ENCODE measurements at regions not wholly inside any gene's neighbourhood (a gene's known extent, or its start where the extent isn't known, plus 50 kb on each side); places are given as distances from the start of the nearest gene placed in this dataset.

GRCh38 chr10:7491230-7491629 is 80.4 kb upstream of the SFMBT2 start:
- CTCF ChIA-PET, result no interaction called here
- H3K36me3 ChIP-seq (replicated peaks in 1 of 2; ENCODE audit: control insufficient read depth in 1 of 2, insufficient read depth in 2 of 2, low read length in 1 of 2), result no peaks in the 10 kb centered on the region
- WGBS (ENCODE audit: low lambda C conversion rate), result 49% methylated on average over 8 of the region's 8 CpGs

GRCh38 chr10:7488418-7488829 is 77.6 kb upstream of the SFMBT2 start:
- Histone ChIP-seq H3K9ac (no peak overlapping the region), H3K9me2 (no peaks in the 10 kb centered on the region), H3K4me3 (ENCODE audit: low read depth in 2 of 2, low read length in 1 of 2) (no peak overlapping the region), H3K27ac (ENCODE audit: low read depth in 2 of 2, low read length in 1 of 2) (no peak overlapping the region), H3K4me1 (ENCODE audit: control insufficient read depth in 1 of 2, insufficient read depth in 2 of 2, low read depth in 1 of 2, low read length in 1 of 2) (peaks cover 0 to 5% of the 10 kb centered on the region in 2 experiments; a peak in 1 of 4 replicates), H3F3A (replicated peaks; ENCODE audit: insufficient read depth) (no peaks in the 10 kb centered on the region), H3K9me3 (no peaks in the 10 kb centered on the region), H3K4me2 (no peak overlapping the region), H2AFZ (ENCODE audit: low read depth) (no peak overlapping the region), H3K27me3 (ENCODE audit: insufficient read depth) (no peaks in the 10 kb centered on the region), H3K36me3 (replicated peaks in 1 of 2; ENCODE audit: control insufficient read depth in 1 of 2, insufficient read depth in 2 of 2, low read length in 1 of 2) (no peaks in the 10 kb centered on the region), H3K79me2 (ENCODE audit: insufficient read depth) (no peaks in the 10 kb centered on the region), H4K20me1 (ENCODE audit: insufficient read depth) (no peaks in the 10 kb centered on the region)
- ChIA-PET CTCF (no interaction called here), POLR2A (no interaction called here)
- DNase-seq, result no peak
- TF ChIP-seq USF2 (IDR thresholded peaks at IDR 0.05; ENCODE audit: borderline replicate concordance, low read depth, low read length) (no peak), SIN3A (IDR thresholded peaks at IDR 0.05; ENCODE audit: borderline replicate concordance, low read depth, low read length) (no peak), YY1 (IDR thresholded peaks at IDR 0.05; ENCODE audit: low read depth) (no peak), CHD2 (IDR thresholded peaks at IDR 0.05; ENCODE audit: low read length, partially characterized antibody) (no peak), GATA2 (CRISPR knock-in tag; IDR thresholded peaks at IDR 0.05) (no peak), ZBTB33 (IDR thresholded peaks at IDR 0.05; ENCODE audit: borderline replicate concordance, low read depth) (no peak), MXI1 (IDR thresholded peaks at IDR 0.05; ENCODE audit: low read depth, low read length) (no peak)
- 25% methylated on average over 6 of the region's 6 CpGs for WGBS (ENCODE audit: low lambda C conversion rate)

More at GRCh38 chr10:7491230-7491629, 80.4 kb upstream of the SFMBT2 start:
- DNase-seq, result no peak
- Histone ChIP-seq H3K4me1 (ENCODE audit: control insufficient read depth in 1 of 2, insufficient read depth in 2 of 2, low read depth in 1 of 2, low read length in 1 of 2) (no peaks in the 10 kb centered on the region), H2AFZ (ENCODE audit: low read depth) (no peak overlapping the region), H3K4me2 (no peak overlapping the region), H3K4me3 (ENCODE audit: low read depth in 2 of 2, low read length in 1 of 2) (no peak overlapping the region), H3K79me2 (ENCODE audit: insufficient read depth) (no peaks in the 10 kb centered on the region), H3K27ac (ENCODE audit: low read depth in 2 of 2, low read length in 1 of 2) (no peak overlapping the region), H3K9me3 (no peaks in the 10 kb centered on the region), H3F3A (replicated peaks; ENCODE audit: insufficient read depth) (no peaks in the 10 kb centered on the region), H3K27me3 (ENCODE audit: insufficient read depth) (no peaks in the 10 kb centered on the region), H3K9me2 (no peaks in the 10 kb centered on the region), H3K9ac (no peak overlapping the region), H4K20me1 (ENCODE audit: insufficient read depth) (no peaks in the 10 kb centered on the region)
- TF ChIP-seq, protein P1, sequence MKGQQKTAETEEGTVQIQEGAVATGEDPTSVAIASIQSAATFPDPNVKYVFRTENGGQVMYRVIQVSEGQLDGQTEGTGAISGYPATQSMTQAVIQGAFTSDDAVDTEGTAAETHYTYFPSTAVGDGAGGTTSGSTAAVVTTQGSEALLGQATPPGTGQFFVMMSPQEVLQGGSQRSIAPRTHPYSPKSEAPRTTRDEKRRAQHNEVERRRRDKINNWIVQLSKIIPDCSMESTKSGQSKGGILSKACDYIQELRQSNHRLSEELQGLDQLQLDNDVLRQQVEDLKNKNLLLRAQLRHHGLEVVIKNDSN (IDR thresholded peaks at IDR 0.05; ENCODE audit: borderline replicate concordance, low read depth), result no peak
- TF ChIP-seq FOXJ3 (CRISPR knock-in tag; IDR thresholded peaks at IDR 0.05), result no peak
- POLR2A ChIA-PET, result no interaction called here

All from SK-N-SH (cell line).